SK-N-SH (cell line): ENCODE measurements at regions not wholly inside any gene's neighbourhood (a gene's known extent, or its start where the extent isn't known, plus 50 kb on each side); places are given as distances from the start of the nearest gene placed in this dataset.

Experiments
- CTCF ChIA-PET: fragments of 300-600, 350-600 bp; formaldehyde crosslinking; extraction: SDS; loops from one replicate; lab custom pipeline; 2021; lab: Yijun Ruan, JAX
- POLR2A ChIA-PET: fragments of 350-600 bp; sonication (Branson Sonifier 250); formaldehyde crosslinking; extraction: SDS; loops from one replicate; lab custom pipeline; 2020; ENCODE audit warnings: antibody characterized with exemption, inconsistent platforms; lab: Yijun Ruan, JAX
- DNase-seq: peaks from one replicate; pipeline ENCODE4 v3.0.0; 2012
- H2AFZ ChIP-seq: fragments of 200-600 bp; sonication (generic); 2 replicates; pipeline ENCODE4 v1.8.1; 2016; ENCODE audit warnings: antibody characterized with exemption, mild to moderate bottlenecking, low read depth
- H3F3A ChIP-seq: fragments of 200-600 bp; sonication (generic); replicated peaks from 2 replicates; pipeline ENCODE3; 2016; ENCODE audit warnings: antibody characterized with exemption, mild to moderate bottlenecking; ENCODE audit not compliant: insufficient read depth
- H3K27ac ChIP-seq, 2 experiments: fragments of 200-500 bp in 1 of 2; fragments of 200-600 bp in 1 of 2; sonication (Bioruptor generic) in 1 of 2; sonication (generic), shearing (Covaris generic) in 1 of 2; 2 replicates each; pipeline versions ENCODE4 v1.5.1 to v1.6.1; 2014 to 2016; ENCODE audit warnings: low read depth in 2 of 2, inconsistent platforms in 1 of 2, low read length in 1 of 2, mild to moderate bottlenecking in 1 of 2, mixed read lengths in 1 of 2
- H3K27me3 ChIP-seq: fragments of 200-600 bp; sonication (generic), shearing (Covaris generic); 2 replicates; pipeline ENCODE4 v1.6.1; 2016; ENCODE audit warnings: mixed run types; ENCODE audit not compliant: insufficient read depth
- H3K36me3 ChIP-seq, 2 experiments: fragments of 200-500 bp in 1 of 2; fragments of 200-600 bp in 1 of 2; sonication (Bioruptor generic) in 1 of 2; sonication (generic) in 1 of 2; replicated peaks in 1 of 2; 2 replicates each; pipeline versions ENCODE3 to v1.5.1; 2014 to 2016; ENCODE audit warnings: low read length in 1 of 2, mild to moderate bottlenecking in 1 of 2; ENCODE audit not compliant: insufficient read depth in 2 of 2, control insufficient read depth in 1 of 2
- H3K4me1 ChIP-seq, 2 experiments: fragments of 200-500 bp in 1 of 2; fragments of 200-600 bp in 1 of 2; sonication (Bioruptor generic) in 1 of 2; sonication (generic), shearing (Covaris generic) in 1 of 2; 2 replicates each; pipeline versions ENCODE4 v1.5.1 to v1.6.1; 2014 to 2016; ENCODE audit warnings: low read depth in 1 of 2, low read length in 1 of 2, mixed run types in 1 of 2; ENCODE audit not compliant: insufficient read depth in 2 of 2, control insufficient read depth in 1 of 2
- H3K4me2 ChIP-seq: fragments of 200-600 bp; sonication (generic), shearing (Covaris generic); 2 replicates; pipeline ENCODE4 v1.6.1; 2017; ENCODE audit warnings: mixed run types
- H3K4me3 ChIP-seq, 2 experiments: fragments of 200-500 bp in 1 of 2; fragments of 200-600 bp in 1 of 2; sonication (Bioruptor generic) in 1 of 2; sonication (generic), shearing (Covaris generic) in 1 of 2; 2 replicates each; pipeline versions ENCODE4 v1.5.1 to v1.8.1; 2014 to 2016; ENCODE audit warnings: low read depth in 2 of 2, inconsistent platforms in 1 of 2, low read length in 1 of 2, mild to moderate bottlenecking in 1 of 2, mixed read lengths in 1 of 2, moderate library complexity in 1 of 2
- H3K79me2 ChIP-seq: fragments of 200-600 bp; sonication (generic); 2 replicates; pipeline ENCODE4 v1.8.1; 2017; ENCODE audit warnings: mild to moderate bottlenecking; ENCODE audit not compliant: insufficient read depth
- H3K9ac ChIP-seq: fragments of 200-600 bp; sonication (generic); 2 replicates; pipeline ENCODE4 v1.6.1; 2017; ENCODE audit warnings: mixed run types
- H3K9me2 ChIP-seq: fragments of 200-600 bp; sonication (generic); 2 replicates; pipeline ENCODE4 v1.6.1; 2017; ENCODE audit warnings: mixed run types
- H3K9me3 ChIP-seq: fragments of 200-600 bp; sonication (generic); 2 replicates; pipeline ENCODE4 v1.6.1; 2017; ENCODE audit warnings: mixed run types, mild to moderate bottlenecking, moderate library complexity
- H4K20me1 ChIP-seq: fragments of 200-600 bp; sonication (generic); 2 replicates; pipeline ENCODE4 v1.6.1; 2017; ENCODE audit warnings: mild to moderate bottlenecking, mixed run types; ENCODE audit not compliant: insufficient read depth
- ELF1 ChIP-seq: IDR thresholded peaks from 2 replicates; pipeline ENCODE4 v1.4.0; 2012
- EP300 ChIP-seq, 2 experiments: IDR thresholded peaks; 2 replicates each; pipeline versions ENCODE4 v1.4.0 to v1.6.1; 2012; ENCODE audit warnings: borderline replicate concordance in 1 of 2, low read depth in 1 of 2, low read length in 1 of 2
- IRF3 ChIP-seq: fragments of 150-350 bp; IDR thresholded peaks from 2 replicates; pipeline ENCODE4 v1.6.1; 2016; ENCODE audit warnings: mild to moderate bottlenecking, low read depth, low read length
- MAX ChIP-seq: IDR thresholded peaks from 2 replicates; pipeline ENCODE4 v1.4.0; 2012; ENCODE audit warnings: low read depth
- MXI1 ChIP-seq: IDR thresholded peaks from 2 replicates; pipeline ENCODE4 v1.6.1; 2012; ENCODE audit warnings: mild to moderate bottlenecking, low read depth, low read length, improper control_type of control experiment
- POLR2AphosphoS5 ChIP-seq: IDR thresholded peaks from 2 replicates; pipeline ENCODE4 v1.6.1; 2012; ENCODE audit warnings: low read depth, low read length
- RAD21 ChIP-seq: IDR thresholded peaks from 2 replicates; pipeline ENCODE4 v1.6.1; 2012; ENCODE audit warnings: mild to moderate bottlenecking, low read length
- RFX5 ChIP-seq: IDR thresholded peaks from 2 replicates; pipeline ENCODE4 v1.6.1; 2012; ENCODE audit warnings: mild to moderate bottlenecking, improper control_type of control experiment, low read length
- SIN3A ChIP-seq: IDR thresholded peaks from 2 replicates; pipeline ENCODE4 v1.6.1; 2012; ENCODE audit warnings: low read depth, mild to moderate bottlenecking, low read length, moderate library complexity, borderline replicate concordance
- SMC3 ChIP-seq: IDR thresholded peaks from 2 replicates; pipeline ENCODE4 v1.6.1; 2012; ENCODE audit warnings: low read depth, low read length, improper control_type of control experiment
- TAF1 ChIP-seq: IDR thresholded peaks from 2 replicates; pipeline ENCODE4 v1.6.1; 2012; ENCODE audit warnings: low read depth, mild to moderate bottlenecking, low read length, moderate library complexity, borderline replicate concordance
- USF1 ChIP-seq: IDR thresholded peaks from 2 replicates; pipeline ENCODE4 v1.4.0; 2012; ENCODE audit warnings: low read depth, borderline replicate concordance
- ZBTB33 ChIP-seq: IDR thresholded peaks from 2 replicates; pipeline ENCODE4 v1.4.0; 2012; ENCODE audit warnings: low read depth, borderline replicate concordance
- WGBS: methylation state at CpG from one replicate; pipeline ENCODE4 v1.1.6; 2017; ENCODE audit warnings: low lambda C conversion rate; 5-methylcytosine and 5-hydroxymethylcytosine counted together
- TF ChIP-seq, protein P1 (sequence below): IDR thresholded peaks from 2 replicates; pipeline ENCODE4; 2012
- TF ChIP-seq, protein P2 (sequence below): IDR thresholded peaks from 2 replicates; pipeline ENCODE4 v1.6.1; 2012; ENCODE audit warnings: mild to moderate bottlenecking, low read depth, low read length, moderate library complexity
- TF ChIP-seq, protein P3 (sequence below): fragments of 150-350 bp; IDR thresholded peaks from 2 replicates; pipeline ENCODE4 v1.6.1; 2017; ENCODE audit warnings: antibody characterized with exemption, low read length, low read depth, borderline replicate concordance

DNA sequence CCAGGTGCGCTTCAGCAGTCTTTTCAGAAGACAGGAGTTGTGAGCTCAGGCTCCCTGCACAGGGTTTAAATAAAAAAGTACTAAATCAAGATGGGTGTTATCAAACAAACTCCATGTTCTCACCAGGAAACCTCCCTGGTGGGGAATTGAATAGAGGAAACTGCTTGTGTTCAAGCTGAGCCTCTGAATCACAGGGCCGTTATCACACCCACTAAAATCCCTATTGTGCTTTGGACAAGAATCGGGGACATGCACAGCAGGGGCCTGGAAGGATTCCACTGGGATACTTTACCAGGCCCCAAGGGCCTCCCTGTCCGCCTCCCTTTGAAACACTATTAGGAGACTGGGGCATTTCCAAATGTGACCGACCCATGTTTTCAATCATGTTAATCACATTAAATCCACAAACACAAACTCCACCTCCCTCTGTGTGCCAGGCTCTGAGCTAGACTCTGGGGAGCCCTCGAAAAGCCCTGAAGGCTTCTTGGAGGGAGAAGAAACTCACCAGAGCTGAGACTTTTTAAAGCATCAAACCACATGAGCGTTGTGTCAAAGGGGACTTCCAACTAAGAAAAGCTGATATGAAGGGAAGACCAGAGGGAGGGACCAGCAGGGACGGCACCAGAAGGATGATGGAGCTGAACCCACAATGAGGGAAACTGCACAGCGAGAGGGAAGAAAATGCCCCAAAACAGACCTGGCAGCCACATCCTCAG, 458.7 kb upstream of the ID2 start:
- no peak overlapping the region for H3K4me3 ChIP-seq
- TF ChIP-seq, protein P1, sequence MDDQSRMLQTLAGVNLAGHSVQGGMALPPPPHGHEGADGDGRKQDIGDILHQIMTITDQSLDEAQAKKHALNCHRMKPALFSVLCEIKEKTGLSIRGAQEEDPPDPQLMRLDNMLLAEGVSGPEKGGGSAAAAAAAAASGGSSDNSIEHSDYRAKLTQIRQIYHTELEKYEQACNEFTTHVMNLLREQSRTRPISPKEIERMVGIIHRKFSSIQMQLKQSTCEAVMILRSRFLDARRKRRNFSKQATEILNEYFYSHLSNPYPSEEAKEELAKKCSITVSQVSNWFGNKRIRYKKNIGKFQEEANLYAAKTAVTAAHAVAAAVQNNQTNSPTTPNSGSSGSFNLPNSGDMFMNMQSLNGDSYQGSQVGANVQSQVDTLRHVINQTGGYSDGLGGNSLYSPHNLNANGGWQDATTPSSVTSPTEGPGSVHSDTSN, result no peak
- TF ChIP-seq EP300 (IDR thresholded peaks at IDR 0.05; ENCODE audit: borderline replicate concordance in 1 of 2, low read depth in 1 of 2, low read length in 1 of 2) (no peak), IRF3 (no peak), TAF1 (no peak), POLR2AphosphoS5 (no peak), USF1 (no peak), SIN3A (no peak), ELF1 (no peak), RFX5 (no peak), MXI1 (no peak), RAD21 (no peak), SMC3 (no peak), ZBTB33 (no peak), MAX (no peak)
- TF ChIP-seq, protein P2, sequence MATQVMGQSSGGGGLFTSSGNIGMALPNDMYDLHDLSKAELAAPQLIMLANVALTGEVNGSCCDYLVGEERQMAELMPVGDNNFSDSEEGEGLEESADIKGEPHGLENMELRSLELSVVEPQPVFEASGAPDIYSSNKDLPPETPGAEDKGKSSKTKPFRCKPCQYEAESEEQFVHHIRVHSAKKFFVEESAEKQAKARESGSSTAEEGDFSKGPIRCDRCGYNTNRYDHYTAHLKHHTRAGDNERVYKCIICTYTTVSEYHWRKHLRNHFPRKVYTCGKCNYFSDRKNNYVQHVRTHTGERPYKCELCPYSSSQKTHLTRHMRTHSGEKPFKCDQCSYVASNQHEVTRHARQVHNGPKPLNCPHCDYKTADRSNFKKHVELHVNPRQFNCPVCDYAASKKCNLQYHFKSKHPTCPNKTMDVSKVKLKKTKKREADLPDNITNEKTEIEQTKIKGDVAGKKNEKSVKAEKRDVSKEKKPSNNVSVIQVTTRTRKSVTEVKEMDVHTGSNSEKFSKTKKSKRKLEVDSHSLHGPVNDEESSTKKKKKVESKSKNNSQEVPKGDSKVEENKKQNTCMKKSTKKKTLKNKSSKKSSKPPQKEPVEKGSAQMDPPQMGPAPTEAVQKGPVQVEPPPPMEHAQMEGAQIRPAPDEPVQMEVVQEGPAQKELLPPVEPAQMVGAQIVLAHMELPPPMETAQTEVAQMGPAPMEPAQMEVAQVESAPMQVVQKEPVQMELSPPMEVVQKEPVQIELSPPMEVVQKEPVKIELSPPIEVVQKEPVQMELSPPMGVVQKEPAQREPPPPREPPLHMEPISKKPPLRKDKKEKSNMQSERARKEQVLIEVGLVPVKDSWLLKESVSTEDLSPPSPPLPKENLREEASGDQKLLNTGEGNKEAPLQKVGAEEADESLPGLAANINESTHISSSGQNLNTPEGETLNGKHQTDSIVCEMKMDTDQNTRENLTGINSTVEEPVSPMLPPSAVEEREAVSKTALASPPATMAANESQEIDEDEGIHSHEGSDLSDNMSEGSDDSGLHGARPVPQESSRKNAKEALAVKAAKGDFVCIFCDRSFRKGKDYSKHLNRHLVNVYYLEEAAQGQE, result no peak
- TF ChIP-seq, protein P3, sequence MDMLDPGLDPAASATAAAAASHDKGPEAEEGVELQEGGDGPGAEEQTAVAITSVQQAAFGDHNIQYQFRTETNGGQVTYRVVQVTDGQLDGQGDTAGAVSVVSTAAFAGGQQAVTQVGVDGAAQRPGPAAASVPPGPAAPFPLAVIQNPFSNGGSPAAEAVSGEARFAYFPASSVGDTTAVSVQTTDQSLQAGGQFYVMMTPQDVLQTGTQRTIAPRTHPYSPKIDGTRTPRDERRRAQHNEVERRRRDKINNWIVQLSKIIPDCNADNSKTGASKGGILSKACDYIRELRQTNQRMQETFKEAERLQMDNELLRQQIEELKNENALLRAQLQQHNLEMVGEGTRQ, result no peak
- TF ChIP-seq, all 33 proteins: peak for 0
- Histone ChIP-seq H3K4me1 (no peaks in the 10 kb centered on the region), H3K27me3 (no peaks in the 10 kb centered on the region), H2AFZ (no peak overlapping the region), H3K4me2 (no peak overlapping the region), H3F3A (no peaks in the 10 kb centered on the region), H4K20me1 (no peaks in the 10 kb centered on the region), H3K27ac (no peak overlapping the region), H3K79me2 (no peaks in the 10 kb centered on the region), H3K9me3 (no peaks in the 10 kb centered on the region), H3K36me3 (no peaks in the 10 kb centered on the region), H3K9ac (no peak overlapping the region), H3K9me2 (no peaks in the 10 kb centered on the region)
- ChIA-PET CTCF (interaction anchor here (1.7 kb wide), 1 partner anchor 796 kb away, joined by 3 read pairs; no protein-coding TSS in a partner anchor), POLR2A (interaction anchor here (1.1 kb wide), 1 partner anchor 11 kb away, joined by 3 read pairs; no protein-coding TSS in a partner anchor)
- DNase-seq, result no peak
- WGBS, result 67% methylated on average over 9 of the region's 9 CpGs
